Activated gamma-delta T cell treated with anti-CD3 and anti-CD28 coated beads, Interleukin-2, amount 50 U/mL, for 16 hours (primary cell): ENCODE measurements at regions not wholly inside any gene's neighbourhood (a gene's known extent, or its start where the extent isn't known, plus 50 kb on each side); places are given as distances from the start of the nearest gene placed in this dataset.

Source experiments
- DNase-seq: peaks from one replicate; pipeline ENCODE4 v3.0.0-alpha.2; 2020; ENCODE audit warnings: low read depth

DNA sequence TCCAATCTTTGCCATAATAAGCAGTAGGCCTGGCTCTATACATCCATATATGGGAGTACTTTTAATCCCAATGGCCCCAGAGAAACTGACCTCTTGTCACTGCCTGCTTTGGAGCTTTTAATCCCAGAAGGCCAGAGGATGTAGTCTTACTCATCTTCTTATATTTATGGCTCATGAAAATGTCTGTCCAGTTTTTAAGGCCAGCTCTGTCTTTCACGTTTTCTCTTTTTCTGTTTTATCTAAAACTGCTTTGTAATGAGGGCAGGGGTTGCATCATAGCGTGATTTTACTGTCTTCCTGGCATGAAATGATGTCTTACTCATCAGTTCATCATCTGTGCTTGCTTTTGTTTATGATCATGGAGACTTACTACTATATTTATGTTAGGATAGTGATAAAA is 1094.9 kb downstream of the MAT2B start:
- no peak for DNase-seq

GRCh38 chr5:164600929-164601535 is 1095.6 kb downstream of the MAT2B start:
- DNase-seq, result no peak

DNA sequence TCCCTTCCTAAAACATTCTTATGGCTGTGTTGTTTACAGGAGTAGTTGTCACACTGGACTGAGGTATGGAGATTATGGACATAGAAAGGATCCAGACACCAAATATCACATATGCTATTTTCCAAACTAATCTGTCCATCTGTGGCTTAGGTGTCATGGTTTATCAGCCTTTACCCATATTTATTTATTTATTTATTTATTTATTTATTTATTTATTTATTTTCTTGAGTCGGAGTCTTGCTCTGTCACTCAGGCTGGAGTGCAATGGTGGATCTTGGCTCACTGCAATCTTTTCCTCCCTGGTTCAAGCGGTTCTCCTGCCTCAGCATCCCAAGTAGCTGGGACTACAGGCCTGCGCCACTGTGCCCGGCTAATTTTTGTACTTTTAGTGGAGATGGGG is 1103.1 kb downstream of the MAT2B start:
- no peak for DNase-seq

DNA sequence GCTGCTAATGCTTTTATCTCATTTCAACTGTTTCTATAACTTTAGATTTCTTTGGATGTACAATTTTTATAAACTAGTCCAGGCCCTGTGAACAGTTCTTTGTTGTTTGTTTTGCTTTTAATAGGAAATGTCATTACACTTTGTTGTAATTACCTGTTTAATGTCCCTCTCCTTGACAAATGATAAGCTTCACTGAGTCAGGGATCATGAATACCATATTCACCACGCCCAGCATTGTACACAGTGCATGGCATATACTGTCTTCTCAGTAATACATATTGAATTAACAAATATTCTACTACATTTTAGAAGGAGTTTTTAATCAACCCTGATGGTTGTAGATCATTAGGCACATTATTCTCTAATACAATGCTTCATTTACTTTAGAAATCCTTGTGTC is 1105.0 kb downstream of the MAT2B start:
- no peak for DNase-seq

- no peak for DNase-seq
These were observed 1109.3 kb downstream of the MAT2B start for GRCh38 chr5:164614707-164615106.

GRCh38 chr5:164617290-164617689 is 1111.9 kb downstream of the MAT2B start:
- no peak for DNase-seq

GRCh38 chr5:164627021-164627420 is 1121.6 kb downstream of the MAT2B start:
- DNase-seq, result no peak

- DNase-seq, result no peak
These were observed 1131.0 kb downstream of the MAT2B start for GRCh38 chr5:164636456-164636855.

DNA sequence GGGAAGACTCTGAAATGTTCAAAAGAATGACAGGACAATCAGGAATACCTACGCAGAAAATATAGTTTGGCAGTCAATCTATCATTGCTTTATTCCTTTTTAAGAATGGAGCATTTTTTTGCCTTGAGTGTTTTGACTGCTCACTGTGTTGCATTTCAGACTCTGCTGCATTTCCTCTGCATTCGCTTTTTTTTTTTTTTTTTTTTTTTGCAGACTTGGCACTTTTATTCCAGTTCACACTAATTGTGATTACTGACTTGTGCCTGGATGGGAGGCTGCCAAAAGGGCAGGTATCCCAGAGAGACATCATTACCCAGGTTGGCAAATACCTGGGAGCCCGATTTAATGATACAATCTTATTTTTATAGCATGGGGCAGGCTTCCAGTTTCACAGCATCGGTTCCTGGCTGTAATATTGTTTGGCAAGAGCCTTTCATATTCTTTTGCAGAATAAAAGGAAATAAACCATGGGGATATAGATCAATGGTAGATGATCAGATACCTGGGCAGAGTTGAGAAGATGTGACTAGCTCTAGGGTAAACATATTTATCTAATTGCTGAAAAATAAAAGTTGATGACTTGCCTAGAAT is 1132.6 kb downstream of the MAT2B start:
- DNase-seq, result no peak

DNA sequence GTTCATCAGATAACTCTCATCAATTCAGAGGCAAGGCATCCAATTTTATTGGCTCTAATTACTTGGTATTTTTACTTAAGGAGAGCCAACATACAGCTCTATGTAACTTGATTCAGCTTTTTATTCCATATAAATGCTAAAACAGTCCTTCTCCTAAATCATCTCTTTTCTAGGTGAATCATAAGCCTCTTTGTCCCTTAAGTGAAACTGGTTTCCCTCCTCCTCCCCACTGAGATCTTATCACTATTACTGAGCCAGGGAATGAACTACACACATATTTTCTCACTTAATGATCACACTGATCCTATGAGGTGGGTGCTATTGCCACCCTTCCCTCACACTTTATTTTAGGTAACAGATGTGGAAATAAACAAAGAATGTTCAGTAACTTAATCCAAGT is 1143.8 kb downstream of the MAT2B start:
- no peak for DNase-seq

GRCh38 chr5:164650427-164650826 is 1145.0 kb downstream of the MAT2B start:
- DNase-seq, result no peak

DNA sequence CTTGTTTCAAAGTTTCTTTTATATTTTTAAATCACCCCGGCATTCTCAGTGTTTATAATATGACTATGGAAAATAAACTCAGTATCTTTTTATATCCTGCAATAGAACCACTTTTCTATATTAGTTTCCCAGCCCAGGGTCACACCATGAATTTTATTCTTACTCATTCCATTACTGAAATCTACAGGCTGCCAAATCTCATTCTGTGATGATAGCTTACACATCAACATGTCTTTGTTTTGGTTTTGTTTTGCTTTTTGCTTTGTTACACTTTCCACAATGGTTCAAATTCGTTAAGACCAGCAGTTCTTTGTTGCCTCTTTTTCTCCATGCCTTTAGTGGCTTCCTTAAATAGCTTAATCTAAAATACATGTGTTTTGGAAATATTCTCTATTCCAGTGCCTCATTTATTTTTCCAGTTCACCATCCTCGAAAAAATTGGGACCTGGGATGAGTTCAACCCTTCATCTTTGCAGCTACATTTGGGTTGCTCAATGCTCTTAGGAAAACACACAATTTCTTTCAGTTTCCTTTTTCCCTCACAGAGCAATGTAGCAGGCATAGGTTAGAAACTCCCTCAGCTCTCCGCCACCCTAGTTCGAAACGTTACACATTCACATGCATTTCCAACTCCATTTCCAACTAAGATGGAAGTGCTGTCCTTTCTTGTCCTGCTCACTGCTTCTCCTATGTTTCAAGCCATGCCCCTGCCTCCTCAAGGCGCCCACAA is 1146.3 kb downstream of the MAT2B start:
- no peak for DNase-seq

- DNase-seq, result no peak
These were observed 1146.8 kb downstream of the MAT2B start for GRCh38 chr5:164652276-164652660.

- no peak for DNase-seq
These were observed 1158.0 kb downstream of the MAT2B start for GRCh38 chr5:164663198-164663989.

DNA sequence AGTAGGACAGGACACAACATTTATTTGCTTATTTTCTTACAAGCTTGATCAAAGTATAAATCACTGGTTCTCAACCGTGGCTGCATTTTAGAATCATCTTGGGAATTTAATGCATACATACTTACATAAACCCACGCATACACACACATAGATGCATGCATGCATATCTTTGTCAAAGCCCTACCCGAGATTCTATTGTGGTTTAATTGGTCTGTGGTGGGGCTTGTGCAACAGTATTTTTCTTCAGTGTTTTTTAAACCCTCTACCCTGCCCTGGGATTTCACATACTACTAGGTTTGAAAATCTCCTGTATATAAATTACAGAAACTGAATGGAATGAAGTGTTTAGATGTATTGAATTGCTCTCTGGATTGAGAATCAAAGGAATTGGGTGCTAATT is 1166.2 kb downstream of the MAT2B start:
- DNase-seq, result no peak

- no peak for DNase-seq
These were observed 1166.8 kb downstream of the MAT2B start for GRCh38 chr5:164672205-164672604.

DNA sequence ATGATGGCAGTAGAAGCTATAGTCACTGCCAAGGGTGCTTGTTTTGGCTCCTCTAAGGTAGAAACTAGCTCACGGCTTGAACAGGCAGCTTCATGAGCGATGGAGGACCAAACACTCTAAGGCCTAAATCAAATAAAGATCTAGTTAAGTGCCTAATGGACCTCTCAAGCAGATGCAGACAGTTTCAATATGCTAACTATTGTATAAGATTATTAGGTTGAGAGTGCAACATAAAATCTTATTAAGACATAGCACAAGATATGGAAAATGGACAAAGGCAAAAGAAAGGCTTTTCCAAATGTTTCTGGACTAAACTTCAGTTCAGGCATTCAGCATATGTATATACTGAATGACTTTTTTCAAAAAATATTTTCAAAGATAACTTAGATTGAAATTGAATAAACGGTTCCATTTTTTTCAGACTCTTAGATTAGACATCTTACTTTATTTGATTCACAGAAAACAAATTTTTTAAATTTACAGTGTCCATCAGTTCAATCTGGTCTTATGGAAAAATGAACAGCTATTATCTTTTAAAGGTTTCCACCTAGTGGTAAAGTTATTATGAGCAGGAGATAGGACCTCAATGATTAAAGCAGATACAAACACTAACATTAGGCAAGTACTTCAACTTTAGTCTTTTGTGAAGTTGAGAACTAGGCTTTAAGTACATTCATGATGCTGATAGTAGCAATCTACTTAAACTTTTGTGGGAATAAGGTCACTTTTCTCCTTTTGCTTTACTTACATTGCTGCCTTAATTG is 1167.7 kb downstream of the MAT2B start:
- DNase-seq, result no peak

- DNase-seq, result no peak
These were observed 1174.0 kb downstream of the MAT2B start for GRCh38 chr5:164679461-164679860.

DNA sequence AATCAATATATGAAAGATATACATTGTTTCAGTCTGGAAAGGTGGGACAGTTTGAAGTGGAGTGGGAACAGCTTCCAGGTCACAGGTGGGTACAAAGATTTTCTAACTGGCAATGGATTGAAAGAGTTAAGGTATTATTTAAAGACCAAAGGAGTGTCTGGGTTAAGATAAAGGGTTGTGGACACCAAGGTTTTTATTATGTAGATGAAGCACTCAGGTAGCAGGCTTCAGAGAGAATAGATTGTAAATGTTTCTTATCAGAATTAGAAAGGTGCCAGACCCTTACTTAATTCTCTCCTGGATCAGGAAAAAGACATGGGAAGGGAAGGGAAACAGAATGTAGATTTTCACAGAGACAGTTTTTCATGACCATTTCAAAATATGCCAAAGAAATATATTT is 1174.8 kb downstream of the MAT2B start:
- DNase-seq, result no peak

DNA sequence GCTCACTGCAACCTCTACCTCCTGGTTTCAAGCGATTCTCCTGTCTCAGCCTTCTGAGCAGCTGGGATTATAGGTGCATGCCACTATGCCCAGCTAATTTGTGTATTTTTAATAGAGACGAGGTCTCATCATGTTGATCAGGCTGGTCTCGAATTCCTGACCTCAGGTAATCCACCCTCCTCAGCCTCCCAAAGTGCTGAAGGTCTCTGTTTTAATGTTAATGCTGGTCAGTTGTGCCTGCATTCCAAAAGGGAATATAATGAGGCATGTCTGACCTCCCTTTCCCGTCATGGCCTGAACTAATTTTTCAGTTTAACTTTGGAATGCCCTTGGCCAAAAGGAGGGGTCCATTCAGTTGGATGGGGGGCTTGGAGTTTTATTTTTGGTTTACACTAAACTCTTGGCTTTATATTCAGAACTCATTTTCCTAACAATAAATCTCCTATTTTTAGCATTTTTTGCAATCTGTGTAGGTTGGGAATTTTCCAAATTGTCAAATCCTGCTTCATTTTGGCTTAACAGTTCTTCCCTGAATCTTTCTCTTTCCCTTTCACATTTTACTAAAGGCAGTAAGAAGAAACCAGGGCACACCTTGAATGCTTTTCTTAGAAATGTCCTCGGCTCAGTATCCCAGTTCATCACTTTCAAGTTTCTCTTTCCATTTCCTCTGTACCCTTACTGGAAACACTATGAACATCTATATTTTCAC is 1175.5 kb downstream of the MAT2B start:
- no peak for DNase-seq

- DNase-seq, result no peak
These were observed 1182.0 kb downstream of the MAT2B start for GRCh38 chr5:164687391-164687790.
